IMR-90 (cell line): ENCODE measurements at regions not wholly inside any gene's neighbourhood (a gene's known extent, or its start where the extent isn't known, plus 50 kb on each side); places are given as distances from the start of the nearest gene placed in this dataset.

Source experiments
- BHLHE40 ChIP-seq: fragments of 150-350 bp; IDR thresholded peaks from 2 replicates; pipeline ENCODE4 v1.6.1; 2016; ENCODE audit warnings: mild to moderate bottlenecking, low read depth, low read length
- CEBPB ChIP-seq: IDR thresholded peaks from 2 replicates; pipeline ENCODE4 v1.6.1; 2012; ENCODE audit warnings: low read depth, low read length, improper control_type of control experiment
- CHD1 ChIP-seq: IDR thresholded peaks from 2 replicates; pipeline ENCODE4 v1.6.1; 2012; ENCODE audit warnings: low read depth, low read length, improper control_type of control experiment
- CTCF ChIP-seq: conservative IDR thresholded peaks from 2 replicates; pipeline ENCODE4 v1.5.1; 2012; ENCODE audit warnings: mild to moderate bottlenecking, low read depth, low read length, improper control_type of control experiment
- MAFK ChIP-seq: IDR thresholded peaks from 2 replicates; pipeline ENCODE4 v1.6.1; 2012; ENCODE audit warnings: low read depth, low read length, improper control_type of control experiment
- MAZ ChIP-seq: IDR thresholded peaks from 2 replicates; pipeline ENCODE4 v1.6.1; 2012; ENCODE audit warnings: low read depth, mild to moderate bottlenecking, low read length, improper control_type of control experiment, moderate library complexity, borderline replicate concordance
- NFE2L2 ChIP-seq: fragments of 150-350 bp; IDR thresholded peaks from 2 replicates; pipeline ENCODE4 v1.6.1; 2016; ENCODE audit warnings: low read depth, mild to moderate bottlenecking, low read length
- POLR2A ChIP-seq: IDR thresholded peaks from 2 replicates; pipeline ENCODE4 v1.6.1; 2012; ENCODE audit warnings: mild to moderate bottlenecking, low read depth, low read length
- RAD21 ChIP-seq: IDR thresholded peaks from 2 replicates; pipeline ENCODE4 v1.6.1; 2012; ENCODE audit warnings: low read length, improper control_type of control experiment
- RCOR1 ChIP-seq: IDR thresholded peaks from 2 replicates; pipeline ENCODE4 v1.6.1; 2012; ENCODE audit warnings: mild to moderate bottlenecking, low read length, improper control_type of control experiment; ENCODE audit not compliant: insufficient replicate concordance
- RFX5 ChIP-seq: IDR thresholded peaks from 2 replicates; pipeline ENCODE4 v1.8.0; 2012; ENCODE audit warnings: low read depth, mild to moderate bottlenecking, low read length, moderate library complexity
- SMC3 ChIP-seq: fragments of 150-350 bp; IDR thresholded peaks from 2 replicates; pipeline ENCODE4 v1.6.1; 2016; ENCODE audit warnings: low read depth, mild to moderate bottlenecking, antibody characterized with exemption, low read length, moderate library complexity
- USF2 ChIP-seq: fragments of 150-350 bp; IDR thresholded peaks from 2 replicates; pipeline ENCODE4 v1.6.1; 2017; ENCODE audit warnings: mild to moderate bottlenecking, antibody characterized with exemption, low read length, low read depth

GRCh38 chr22:26888887-26889286 is 231.5 kb downstream of the MIAT start:
- TF ChIP-seq RAD21: no peak
- no peak for TF ChIP-seq CTCF
- no peak for TF ChIP-seq CHD1
- TF ChIP-seq RCOR1: no peak
- TF ChIP-seq CEBPB: peak; percentile 60
- no peak for TF ChIP-seq POLR2A
- TF ChIP-seq USF2: no peak
- TF ChIP-seq MAZ: no peak
- TF ChIP-seq BHLHE40: no peak
- no peak for TF ChIP-seq MAFK
- no peak for TF ChIP-seq SMC3
- TF ChIP-seq RFX5: no peak
- no peak for TF ChIP-seq NFE2L2
